ENCODE measurements at regions not wholly inside any gene's neighbourhood (a gene's known extent, or its start where the extent isn't known, plus 50 kb on each side); places are given as distances from the start of the nearest gene placed in this dataset.
"Not testable (repeated sequence)": the region's sequence is repeated elsewhere in the genome, so short reads cannot be mapped to it uniquely, and the experiment has no call there.

- H3K27ac ChIP-seq, result not testable (repeated sequence)
Measured at GRCh38 chr7:76723928-76724327, 96.8 kb upstream of the POMZP3 start.

GRCh38 chr7:76716551-76716950, 89.5 kb upstream of the POMZP3 start:
- H3K27ac ChIP-seq, result not testable (repeated sequence)

- H3K27ac ChIP-seq, result not testable (repeated sequence)
Measured at GRCh38 chr7:76712926-76713325, 85.8 kb upstream of the POMZP3 start.

- not testable (repeated sequence) for H3K27ac ChIP-seq
Measured at GRCh38 chr7:76711648-76712047, 84.6 kb upstream of the POMZP3 start.

- TF ChIP-seq CTCF (IDR thresholded peaks at IDR 0.05), result 0 out of 2 replicates have a peak, but pooled peaks have one; percentile 9
Measured at GRCh38 chr7:76709703-76710102, 82.6 kb upstream of the POMZP3 start.

GRCh38 chr7:76708446-76708845, 81.4 kb upstream of the POMZP3 start:
- not testable (repeated sequence) for H3K27ac ChIP-seq

More at GRCh38 chr7:76709703-76710102, 82.6 kb upstream of the POMZP3 start:
- H3K27ac ChIP-seq, result not testable (repeated sequence)

- H3K27ac ChIP-seq, result not testable (repeated sequence)
Measured at GRCh38 chr7:76703815-76704214, 76.7 kb upstream of the POMZP3 start.

GRCh38 chr7:76686277-76686676, 59.2 kb upstream of the POMZP3 start:
- H3K27ac ChIP-seq, result not testable (repeated sequence)

GRCh38 chr7:76684737-76685136, 57.7 kb upstream of the POMZP3 start:
- not testable (repeated sequence) for H3K27ac ChIP-seq

- H3K27ac ChIP-seq, result not testable (repeated sequence)
Measured at GRCh38 chr7:76683631-76684030, 56.6 kb upstream of the POMZP3 start.

GRCh38 chr7:76681810-76682209, 54.7 kb upstream of the POMZP3 start:
- H3K27ac ChIP-seq, result not testable (repeated sequence)

GRCh38 chr7:76679174-76679573, 52.1 kb upstream of the POMZP3 start:
- not testable (repeated sequence) for H3K27ac ChIP-seq

- not testable (repeated sequence) for H3K27ac ChIP-seq
Measured at GRCh38 chr7:76678500-76678899, 51.4 kb upstream of the POMZP3 start.

GRCh38 chr7:76676890-76677289, 49.8 kb upstream of the POMZP3 start:
- H3K27ac ChIP-seq, result not testable (repeated sequence)
